DOHH2 (cell line): ENCODE measurements at regions not wholly inside any gene's neighbourhood (a gene's known extent, or its start where the extent isn't known, plus 50 kb on each side); places are given as distances from the start of the nearest gene placed in this dataset.

ENCODE experiments used
- H3F3A ChIP-seq: fragments of 200-600 bp; sonication (generic), shearing (Covaris generic); 2 replicates; pipeline ENCODE4 v1.6.0; 2016; ENCODE audit warnings: antibody characterized with exemption, mild to moderate bottlenecking; ENCODE audit not compliant: control insufficient read depth, insufficient read depth
- H3K27ac ChIP-seq: fragments of 200-600 bp; sonication (generic); 2 replicates; pipeline ENCODE4 v1.5.1; 2014; ENCODE audit warnings: low read depth, mild to moderate bottlenecking, low read length, moderate library complexity
- H3K27me3 ChIP-seq: fragments of 200-600 bp; sonication (generic); 2 replicates; pipeline ENCODE4 v1.6.1; 2014; ENCODE audit warnings: mild to moderate bottlenecking, low read length, mixed read lengths; ENCODE audit not compliant: control insufficient read depth
- H3K36me3 ChIP-seq: fragments of 200-600 bp; sonication (generic); 2 replicates; pipeline ENCODE4 v1.6.1; 2014; ENCODE audit warnings: mild to moderate bottlenecking, low read length, moderate library complexity, mixed read lengths; ENCODE audit not compliant: control insufficient read depth
- H3K4me1 ChIP-seq: fragments of 200-600 bp; sonication (generic); 2 replicates; pipeline ENCODE4 v1.6.1; 2014; ENCODE audit warnings: mild to moderate bottlenecking, low read length, mixed read lengths; ENCODE audit not compliant: control insufficient read depth
- H3K4me2 ChIP-seq: fragments of 200-600 bp; sonication (generic); 2 replicates; pipeline ENCODE4 v1.6.0; 2014; ENCODE audit warnings: mild to moderate bottlenecking, low read length, moderate library complexity
- H3K4me3 ChIP-seq: fragments of 200-600 bp; sonication (generic); 2 replicates; pipeline ENCODE4 v1.5.1; 2014; ENCODE audit warnings: mild to moderate bottlenecking, low read length, mixed read lengths
- H3K79me2 ChIP-seq: fragments of 200-600 bp; sonication (generic); 2 replicates; pipeline ENCODE4 v1.6.1; 2014; ENCODE audit warnings: mild to moderate bottlenecking, low read length, mixed read lengths; ENCODE audit not compliant: control insufficient read depth
- H3K9me2 ChIP-seq: fragments of 200-600 bp; sonication (generic); replicated peaks from 2 replicates; pipeline ENCODE4 v1.6.1; 2014; ENCODE audit warnings: mild to moderate bottlenecking, low read length, mixed read lengths; ENCODE audit not compliant: control insufficient read depth
- H3K9me3 ChIP-seq: fragments of 200-600 bp; sonication (generic); 2 replicates; pipeline ENCODE4 v1.6.1; 2014; ENCODE audit warnings: antibody characterized with exemption, low read length, mixed read lengths; ENCODE audit not compliant: control insufficient read depth, insufficient read depth
- H4K20me1 ChIP-seq: fragments of 200-600 bp; sonication (generic); 2 replicates; pipeline ENCODE4 v1.6.0; 2014; ENCODE audit warnings: low read depth, mild to moderate bottlenecking, antibody characterized with exemption, low read length, moderate library complexity; ENCODE audit not compliant: control insufficient read depth, insufficient read depth
- CTCF ChIP-seq: fragments of 200-600 bp; sonication (generic); IDR thresholded peaks from one replicate; pipeline ENCODE4 v1.5.1; 2014; ENCODE audit warnings: antibody characterized with exemption, mild to moderate bottlenecking, low read depth, low read length; ENCODE audit not compliant: poor library complexity, severe bottlenecking
- EZH2phosphoT487 ChIP-seq: fragments of 200-600 bp; sonication (generic); IDR thresholded peaks from 2 replicates; pipeline ENCODE4 v1.6.1; 2017; ENCODE audit warnings: borderline replicate concordance, mild to moderate bottlenecking, antibody characterized with exemption, low read length, moderate library complexity, mixed read lengths

DNA sequence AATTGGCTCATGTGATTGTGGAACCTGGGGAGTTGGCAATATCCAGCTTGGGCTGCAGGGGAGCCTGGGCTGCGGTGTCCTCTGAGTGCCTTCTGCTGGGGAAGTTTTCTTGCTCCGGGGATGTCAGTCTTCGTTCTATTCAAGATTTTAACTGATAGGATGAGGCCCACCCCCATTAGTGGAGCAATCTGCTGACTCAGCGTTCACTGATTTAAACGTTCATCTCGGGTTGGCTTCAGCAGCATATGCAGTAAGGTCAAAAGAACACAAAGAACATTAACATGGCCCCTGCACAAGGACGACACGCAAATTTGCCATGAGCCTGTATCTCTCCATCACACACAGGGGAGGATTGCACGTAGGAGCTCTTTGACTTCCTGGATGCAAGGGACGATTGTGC is 360.6 kb upstream of the ADARB2 start:
- Histone ChIP-seq H3K79me2 (no peaks in the 10 kb centered on the region), H4K20me1 (no peaks in the 10 kb centered on the region), H3K4me2 (no peak overlapping the region), H3K27ac (no peak overlapping the region), H3F3A (no peaks in the 10 kb centered on the region), H3K4me3 (no peak overlapping the region), H3K9me3 (no peaks in the 10 kb centered on the region), H3K27me3 (no peaks in the 10 kb centered on the region), H3K9me2 (no peaks in the 10 kb centered on the region), H3K4me1 (no peaks in the 10 kb centered on the region), H3K36me3 (no peaks in the 10 kb centered on the region)
- TF ChIP-seq CTCF = no peak
- TF ChIP-seq EZH2phosphoT487 = no peak

DNA sequence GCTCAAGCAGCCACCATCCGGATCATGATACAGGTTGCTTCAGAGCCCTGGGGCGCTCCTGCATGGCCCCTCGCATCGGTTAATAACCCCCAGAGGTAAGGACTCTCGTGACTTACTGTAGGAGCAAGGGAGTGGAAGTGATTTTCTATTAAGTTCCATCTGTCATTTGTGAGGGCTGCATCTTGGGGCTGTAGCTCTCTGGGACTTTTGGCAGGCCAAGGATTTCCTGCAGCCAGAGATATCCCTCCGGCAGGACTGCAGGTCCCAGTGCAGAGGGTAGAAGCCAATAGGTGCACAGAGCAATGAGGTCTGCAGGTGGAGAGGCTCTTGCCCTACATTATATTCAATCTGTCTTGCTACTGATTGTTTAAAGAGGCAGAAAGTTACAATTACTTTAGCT is 356.8 kb upstream of the ADARB2 start:
- no peaks in the 10 kb centered on the region for H4K20me1 ChIP-seq
- H3K79me2 ChIP-seq = no peaks in the 10 kb centered on the region
- no peak overlapping the region for H3K27ac ChIP-seq
- no peaks in the 10 kb centered on the region for H3K36me3 ChIP-seq
- H3K9me3 ChIP-seq = no peaks in the 10 kb centered on the region
- no peaks in the 10 kb centered on the region for H3K4me1 ChIP-seq
- TF ChIP-seq CTCF (no peak), EZH2phosphoT487 (no peak)
- H3K4me3 ChIP-seq = no peak overlapping the region
- H3K9me2 ChIP-seq = no peaks in the 10 kb centered on the region
- H3K27me3 ChIP-seq = no peaks in the 10 kb centered on the region
- H3F3A ChIP-seq = no peaks in the 10 kb centered on the region
- H3K4me2 ChIP-seq = no peak overlapping the region

DNA sequence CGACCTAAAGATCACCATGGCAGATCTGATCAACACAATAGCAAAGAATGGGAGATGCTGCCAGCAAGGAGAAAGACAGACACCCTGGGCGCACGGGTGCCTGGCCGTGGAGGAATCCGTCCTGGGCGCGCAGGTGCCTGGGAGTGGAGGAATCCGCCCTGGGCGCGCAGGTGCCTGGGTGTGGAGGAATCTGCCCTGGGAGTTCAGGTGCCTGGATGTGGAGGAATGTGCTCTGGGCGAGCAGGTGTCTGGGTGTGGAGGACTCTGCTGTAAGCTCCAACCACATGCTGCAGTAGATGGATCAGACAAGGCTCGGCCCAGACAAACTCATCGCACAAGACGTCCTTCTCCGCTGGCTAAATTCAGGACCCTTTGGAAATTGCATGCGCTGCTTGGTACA is 346.3 kb upstream of the ADARB2 start:
- H3K4me2 ChIP-seq = no peak overlapping the region
- no peaks in the 10 kb centered on the region for H4K20me1 ChIP-seq
- no peaks in the 10 kb centered on the region for H3K36me3 ChIP-seq
- no peaks in the 10 kb centered on the region for H3K79me2 ChIP-seq
- no peaks in the 10 kb centered on the region for H3F3A ChIP-seq
- H3K27ac ChIP-seq = no peak overlapping the region
- H3K4me1 ChIP-seq = no peaks in the 10 kb centered on the region
- peaks cover 4% of the 10 kb centered on the region; the same call in 1 of the 2 replicates for H3K27me3 ChIP-seq
- no peak overlapping the region for H3K4me3 ChIP-seq
- no peaks in the 10 kb centered on the region for H3K9me2 ChIP-seq
- no peaks in the 10 kb centered on the region for H3K9me3 ChIP-seq
- TF ChIP-seq EZH2phosphoT487 (no peak), CTCF (no peak)

GRCh38 chr10:2081501-2081900 is 344.2 kb upstream of the ADARB2 start:
- Histone ChIP-seq H3K27me3 (peaks cover 4% of the 10 kb centered on the region; the same call in 1 of the 2 replicates), H3K9me2 (no peaks in the 10 kb centered on the region), H4K20me1 (no peaks in the 10 kb centered on the region), H3K36me3 (no peaks in the 10 kb centered on the region), H3K4me1 (no peaks in the 10 kb centered on the region), H3F3A (no peaks in the 10 kb centered on the region), H3K9me3 (no peaks in the 10 kb centered on the region), H3K4me2 (no peak overlapping the region), H3K27ac (no peak overlapping the region), H3K4me3 (no peak overlapping the region), H3K79me2 (no peaks in the 10 kb centered on the region)
- TF ChIP-seq CTCF (no peak), EZH2phosphoT487 (no peak)
